Upper lobe of left lung (tissue), 6 donors: ENCODE measurements at regions not wholly inside any gene's neighbourhood (a gene's known extent, or its start where the extent isn't known, plus 50 kb on each side); places are given as distances from the start of the nearest gene placed in this dataset.

Source experiments
- ATAC-seq, 2 donors: fragments of 200-7000 bp; cut with Tn5 transposase; one replicate each; pipeline ENCODE4 v1.9.1; 2022; ENCODE audit warnings: mild to moderate bottlenecking in 2 of 2, moderate library complexity in 2 of 2; ENCODE audit not compliant: low FRiP score in 2 of 2
- DNase-seq, 2 donors: peaks; one replicate each; pipeline ENCODE4 v3.0.0-alpha.2; 2019 to 2020
- H3K27ac ChIP-seq, 4 donors: fragments of 200-600 bp; sonication (generic); one replicate each; pipeline ENCODE4 v1.5.1; 2016 to 2019
- H3K27me3 ChIP-seq, 4 donors: fragments of 200-600 bp; sonication (generic); one replicate each; pipeline ENCODE4 v1.5.1; 2017 to 2019
- H3K36me3 ChIP-seq, 4 donors: fragments of 200-600 bp; sonication (generic); one replicate each; pipeline ENCODE4 v1.5.1; 2016 to 2019
- H3K4me1 ChIP-seq, 4 donors: fragments of 200-600 bp; sonication (generic); one replicate each; pipeline ENCODE4 v1.5.1; 2018 to 2019
- H3K4me3 ChIP-seq, 4 donors: fragments of 200-600 bp; sonication (generic); one replicate each; pipeline ENCODE4 v1.5.1; 2017 to 2019; ENCODE audit warnings: mild to moderate bottlenecking in 2 of 4, moderate library complexity in 1 of 4
- H3K9me3 ChIP-seq, 4 donors: fragments of 200-600 bp; sonication (generic); one replicate each; pipeline ENCODE4 v1.5.1; 2018 to 2019
- CTCF ChIP-seq, 6 experiments: fragments of 450-650 bp in 4 of 6; fragments of 200-600 bp in 2 of 6; sonication (generic) in 2 of 6; IDR thresholded peaks; one replicate each; pipeline ENCODE4 v1.5.1; 2016 to 2019; ENCODE audit warnings: antibody characterized with exemption in 6 of 6
- EP300 ChIP-seq, 4 donors: sonication (generic); formaldehyde crosslinking; IDR thresholded peaks; one replicate each; pipeline ENCODE4 v1.5.1; 2017; ENCODE audit warnings: antibody characterized with exemption in 4 of 4, control low read depth in 2 of 4
- POLR2A ChIP-seq, 4 donors: fragments of 450-650 bp; IDR thresholded peaks; one replicate each; pipeline ENCODE4 v1.5.1; 2016 to 2017; ENCODE audit warnings: antibody characterized with exemption in 4 of 4, mild to moderate bottlenecking in 2 of 4
- POLR2AphosphoS5 ChIP-seq, 2 donors: sonication (generic); formaldehyde crosslinking; IDR thresholded peaks; one replicate each; pipeline ENCODE4 v1.5.1; 2017; ENCODE audit warnings: antibody characterized with exemption in 2 of 2
- WGBS, 2 donors: methylation state at CpG; one replicate each; pipeline ENCODE4 v1.1.5; 2017 to 2018; 5-methylcytosine and 5-hydroxymethylcytosine counted together
- donor health status: DM: no; HTN: no; CAD: no; lungs with moderate emphysema.
- donor health status: DM: no; HTN: yes; CAD: no; lungs with severe emphysema.

GRCh38 chr10:31689233-31689632 is 239.4 kb downstream of the ARHGAP12 start:
- DNase-seq, result no peak

GRCh38 chr10:31687663-31688482 is 240.8 kb downstream of the ARHGAP12 start:
- WGBS, 2 donors, result 73 to 89% methylated on average over 3 of the region's 3 CpGs
- Histone ChIP-seq H3K36me3 (no peaks in the 10 kb centered on the region), H3K9me3 (peaks cover 0 to 20% (median 18%) of the 10 kb centered on the region in 4 donors), H3K4me1 (no peaks in the 10 kb centered on the region), H3K4me3 (no peak overlapping the region), H3K27me3 (no peaks in the 10 kb centered on the region), H3K27ac (no peak overlapping the region)
- no peak for DNase-seq
- no peak for TF ChIP-seq POLR2A (IDR thresholded peaks at IDR 0.05)
- no peak for TF ChIP-seq EP300 (IDR thresholded peaks at IDR 0.05)
- TF ChIP-seq POLR2AphosphoS5 (IDR thresholded peaks at IDR 0.05), result no peak
- no peak for TF ChIP-seq CTCF (IDR thresholded peaks at IDR 0.05)
- peak; percentile 32 to 51 for ATAC-seq

More at GRCh38 chr10:31689233-31689632, 239.4 kb downstream of the ARHGAP12 start:
- peaks cover 0 to 4% (median 1%) of the 10 kb centered on the region in 4 donors for H3K4me1 ChIP-seq
- H3K4me3 ChIP-seq, result no peak overlapping the region
- H3K9me3 ChIP-seq, result peaks cover 0 to 7% (median 5%) of the 10 kb centered on the region in 4 donors
- no peak for ATAC-seq
- 41 to 50% methylated on average over 1 of the region's 1 CpG for WGBS, 2 donors
- H3K36me3 ChIP-seq, result no peaks in the 10 kb centered on the region
- TF ChIP-seq POLR2A (IDR thresholded peaks at IDR 0.05), result no peak
- no peak for TF ChIP-seq EP300 (IDR thresholded peaks at IDR 0.05)
- no peak for TF ChIP-seq POLR2AphosphoS5 (IDR thresholded peaks at IDR 0.05)
- TF ChIP-seq CTCF (IDR thresholded peaks at IDR 0.05), result no peak
- no peaks in the 10 kb centered on the region for H3K27me3 ChIP-seq
- no peak overlapping the region for H3K27ac ChIP-seq

- Histone ChIP-seq H3K27ac (no peak overlapping the region), H3K4me1 (no peaks in the 10 kb centered on the region), H3K9me3 (peaks cover 3 to 27% (median 22%) of the 10 kb centered on the region in 4 donors), H3K27me3 (no peaks in the 10 kb centered on the region), H3K36me3 (no peaks in the 10 kb centered on the region), H3K4me3 (no peak overlapping the region)
- ATAC-seq (no peak), DNase-seq (no peak)
- no peak for TF ChIP-seq POLR2A (IDR thresholded peaks at IDR 0.05)
- no peak for TF ChIP-seq POLR2AphosphoS5 (IDR thresholded peaks at IDR 0.05)
- TF ChIP-seq CTCF (IDR thresholded peaks at IDR 0.05), result no peak
These were observed 242.0 kb downstream of the ARHGAP12 start for GRCh38 chr10:31686599-31686998.

GRCh38 chr10:31683682-31684081 is 244.9 kb downstream of the ARHGAP12 start:
- Histone ChIP-seq H3K36me3 (no peaks in the 10 kb centered on the region), H3K9me3 (peaks cover 3 to 23% (median 19%) of the 10 kb centered on the region in 4 donors), H3K4me3 (no peak overlapping the region), H3K27me3 (no peaks in the 10 kb centered on the region), H3K27ac (no peak overlapping the region), H3K4me1 (no peaks in the 10 kb centered on the region)
- WGBS, 2 donors, result 91 to 100% methylated on average over 1 of the region's 1 CpG
- DNase-seq (no peak), ATAC-seq (no peak)
- TF ChIP-seq CTCF (IDR thresholded peaks at IDR 0.05) (no peak), POLR2AphosphoS5 (IDR thresholded peaks at IDR 0.05) (no peak), EP300 (IDR thresholded peaks at IDR 0.05) (no peak), POLR2A (IDR thresholded peaks at IDR 0.05) (no peak)

GRCh38 chr10:31679936-31680335 is 248.7 kb downstream of the ARHGAP12 start:
- no peaks in the 10 kb centered on the region for H3K27me3 ChIP-seq
- no peak overlapping the region for H3K27ac ChIP-seq
- no peaks in the 10 kb centered on the region for H3K36me3 ChIP-seq
- WGBS, 2 donors, result 90 to 93% methylated on average over 4 of the region's 4 CpGs
- H3K4me1 ChIP-seq, result no peaks in the 10 kb centered on the region
- no peak for DNase-seq
- H3K9me3 ChIP-seq, result peaks cover 10 to 36% (median 30%) of the 10 kb centered on the region in 4 donors
- H3K4me3 ChIP-seq, result no peak overlapping the region
- TF ChIP-seq POLR2A (IDR thresholded peaks at IDR 0.05), result no peak
- TF ChIP-seq CTCF (IDR thresholded peaks at IDR 0.05), result no peak
- no peak for ATAC-seq
